Mesothelial cell of epicardium (in vitro differentiated cells): ENCODE measurements at regions not wholly inside any gene's neighbourhood (a gene's known extent, or its start where the extent isn't known, plus 50 kb on each side); places are given as distances from the start of the nearest gene placed in this dataset.
A peak's percentile ranks its signal among the peaks of the same experiment; 100 is the strongest.

ENCODE experiments used
- DNase-seq, 2 experiments: peaks; one replicate each; pipeline ENCODE4 v3.0.0; 2021; ENCODE audit warnings: low spot score in 2 of 2; ENCODE audit not compliant: unreplicated experiment in 2 of 2
- H3K27ac Mint-ChIP-seq: 2 replicates; pipeline ENCODE4 v1.8.0; 2021; ENCODE audit warnings: mixed read lengths
- H3K27me3 Mint-ChIP-seq: 2 replicates; pipeline ENCODE4 v1.8.0; 2021; ENCODE audit warnings: low read depth, mixed read lengths
- H3K36me3 Mint-ChIP-seq: 2 replicates; pipeline ENCODE4 v1.8.0; 2021; ENCODE audit warnings: mixed read lengths
- H3K4me1 Mint-ChIP-seq: 2 replicates; pipeline ENCODE4 v1.8.0; 2021; ENCODE audit warnings: mixed read lengths
- H3K4me3 Mint-ChIP-seq: 2 replicates; pipeline ENCODE4 v1.8.0; 2021; ENCODE audit warnings: mild to moderate bottlenecking, moderate library complexity, mixed read lengths
- H3K9me3 Mint-ChIP-seq: 2 replicates; pipeline ENCODE4 v1.8.0; 2021; ENCODE audit warnings: mixed read lengths
- TF ChIP-seq, protein P1 (sequence below): fragments of 200-600 bp; sonication (generic); IDR thresholded peaks from one replicate; pipeline ENCODE4 v1.5.0; 2021; ENCODE audit warnings: antibody characterized with exemption; ENCODE audit not compliant: unreplicated experiment

DNA sequence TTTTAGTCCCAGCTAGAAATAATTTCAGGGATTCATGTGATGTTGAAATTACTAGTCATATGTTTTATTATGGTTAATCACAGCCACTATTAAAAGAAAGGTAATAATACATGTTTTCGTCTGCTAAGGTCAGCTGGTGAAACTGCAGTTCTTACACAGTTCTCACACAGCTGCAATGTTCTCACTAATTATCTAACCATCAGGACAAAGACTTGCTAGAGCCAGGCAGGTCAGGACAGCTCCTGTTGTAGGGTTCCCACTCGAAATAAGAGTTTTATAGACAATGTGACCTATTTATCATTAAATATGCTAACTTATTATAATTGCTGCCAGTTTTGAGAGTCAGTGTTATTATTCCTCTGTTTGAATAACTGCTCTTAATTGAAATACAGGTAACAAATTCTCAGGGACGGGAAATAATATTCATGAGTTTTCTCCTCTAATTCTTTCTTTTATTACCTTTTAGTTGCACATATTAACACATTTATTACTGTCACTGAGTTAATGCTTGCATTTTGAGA is 97.9 kb downstream of the GJA1 start:
- TF ChIP-seq, protein P1, sequence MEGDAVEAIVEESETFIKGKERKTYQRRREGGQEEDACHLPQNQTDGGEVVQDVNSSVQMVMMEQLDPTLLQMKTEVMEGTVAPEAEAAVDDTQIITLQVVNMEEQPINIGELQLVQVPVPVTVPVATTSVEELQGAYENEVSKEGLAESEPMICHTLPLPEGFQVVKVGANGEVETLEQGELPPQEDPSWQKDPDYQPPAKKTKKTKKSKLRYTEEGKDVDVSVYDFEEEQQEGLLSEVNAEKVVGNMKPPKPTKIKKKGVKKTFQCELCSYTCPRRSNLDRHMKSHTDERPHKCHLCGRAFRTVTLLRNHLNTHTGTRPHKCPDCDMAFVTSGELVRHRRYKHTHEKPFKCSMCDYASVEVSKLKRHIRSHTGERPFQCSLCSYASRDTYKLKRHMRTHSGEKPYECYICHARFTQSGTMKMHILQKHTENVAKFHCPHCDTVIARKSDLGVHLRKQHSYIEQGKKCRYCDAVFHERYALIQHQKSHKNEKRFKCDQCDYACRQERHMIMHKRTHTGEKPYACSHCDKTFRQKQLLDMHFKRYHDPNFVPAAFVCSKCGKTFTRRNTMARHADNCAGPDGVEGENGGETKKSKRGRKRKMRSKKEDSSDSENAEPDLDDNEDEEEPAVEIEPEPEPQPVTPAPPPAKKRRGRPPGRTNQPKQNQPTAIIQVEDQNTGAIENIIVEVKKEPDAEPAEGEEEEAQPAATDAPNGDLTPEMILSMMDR = no peak
- Mint-ChIP-seq H3K4me3 (no peak overlapping the region), H3K27me3 (no peaks in the 10 kb centered on the region), H3K27ac (peak overlapping the region; percentile 39), H3K4me1 (peaks cover 30% of the 10 kb centered on the region), H3K9me3 (no peaks in the 10 kb centered on the region), H3K36me3 (no peaks in the 10 kb centered on the region)
- DNase-seq = no peak

GRCh38 chr6:121535777-121536176 is 100.3 kb downstream of the GJA1 start:
- peaks cover 39% of the 10 kb centered on the region for H3K4me1 Mint-ChIP-seq
- no peak for DNase-seq
- TF ChIP-seq, protein P1 = no peak
- no peak overlapping the region for H3K27ac Mint-ChIP-seq
- H3K9me3 Mint-ChIP-seq = no peaks in the 10 kb centered on the region
- no peaks in the 10 kb centered on the region for H3K36me3 Mint-ChIP-seq
- no peak overlapping the region for H3K4me3 Mint-ChIP-seq
- no peaks in the 10 kb centered on the region for H3K27me3 Mint-ChIP-seq

DNA sequence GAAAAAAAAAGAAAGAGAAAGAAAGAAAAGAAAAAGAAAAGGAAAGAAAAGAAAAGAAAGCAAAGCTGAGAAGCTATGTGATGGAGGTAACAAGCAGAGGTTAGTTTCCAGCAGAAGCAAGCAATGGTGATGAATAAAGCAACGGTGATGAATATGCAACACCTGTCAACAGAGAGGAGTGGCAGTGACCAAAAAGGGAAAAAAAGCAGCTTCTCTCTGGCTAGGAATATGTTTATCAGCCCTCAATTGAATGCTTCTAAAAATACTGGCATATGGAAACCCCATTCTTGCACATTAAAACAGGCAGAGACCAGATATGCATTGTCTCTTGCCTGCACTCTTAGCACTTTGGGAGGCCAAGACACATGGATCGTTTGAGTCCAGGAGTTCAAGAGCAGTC is 100.9 kb downstream of the GJA1 start:
- no peak for DNase-seq
- Mint-ChIP-seq H3K36me3 (no peaks in the 10 kb centered on the region), H3K4me1 (peaks cover 40% of the 10 kb centered on the region), H3K27ac (no peak overlapping the region), H3K4me3 (no peak overlapping the region), H3K27me3 (no peaks in the 10 kb centered on the region), H3K9me3 (no peaks in the 10 kb centered on the region)
- TF ChIP-seq, protein P1 = no peak

DNA sequence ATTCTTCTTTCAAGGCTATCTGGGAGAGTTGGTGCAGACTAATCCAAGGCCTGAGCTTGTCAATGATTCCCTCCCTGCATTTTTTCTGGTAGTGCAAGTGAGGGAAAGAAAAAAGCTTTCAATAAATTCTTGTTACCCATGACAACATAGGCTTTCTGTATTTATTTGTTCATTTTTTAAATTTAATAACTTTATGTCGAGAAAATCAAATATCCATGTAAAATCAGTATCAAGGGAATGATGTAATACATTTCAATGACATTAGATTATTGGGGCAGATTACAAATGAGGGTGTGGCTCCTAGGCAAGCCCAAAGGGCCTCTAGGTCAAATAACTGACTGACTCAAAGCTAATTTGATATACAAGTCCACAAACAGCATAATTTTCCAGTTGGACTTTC is 104.0 kb downstream of the GJA1 start:
- Mint-ChIP-seq H3K9me3 (no peaks in the 10 kb centered on the region), H3K27ac (no peak overlapping the region), H3K4me3 (no peak overlapping the region), H3K4me1 (peaks cover 16% of the 10 kb centered on the region), H3K27me3 (no peaks in the 10 kb centered on the region), H3K36me3 (no peaks in the 10 kb centered on the region)
- TF ChIP-seq, protein P1 = no peak
- no peak for DNase-seq

DNA sequence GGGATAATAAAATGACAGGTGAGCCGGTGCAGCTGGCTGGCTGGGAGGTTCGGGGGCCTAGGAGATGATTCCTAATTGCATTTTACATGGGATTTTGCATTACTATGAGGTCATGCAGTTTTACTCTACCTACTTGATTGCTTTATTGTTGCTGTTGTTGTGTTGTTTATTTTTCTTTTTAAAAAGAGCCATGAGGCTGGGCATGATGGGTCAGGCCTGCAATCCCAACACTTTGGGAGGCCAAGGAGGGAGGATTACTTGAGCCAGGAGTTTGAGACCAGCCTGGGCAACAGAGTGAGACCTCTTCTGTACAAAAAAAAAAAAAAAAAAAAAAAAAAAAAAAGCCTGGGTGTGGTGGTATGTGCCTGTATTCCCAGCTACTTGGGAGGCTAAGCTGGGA is 104.8 kb downstream of the GJA1 start:
- no peaks in the 10 kb centered on the region for H3K27me3 Mint-ChIP-seq
- no peak overlapping the region for H3K4me3 Mint-ChIP-seq
- H3K4me1 Mint-ChIP-seq = peaks cover 16% of the 10 kb centered on the region
- no peaks in the 10 kb centered on the region for H3K9me3 Mint-ChIP-seq
- peak overlapping the region; percentile 19 for H3K27ac Mint-ChIP-seq
- no peaks in the 10 kb centered on the region for H3K36me3 Mint-ChIP-seq
- TF ChIP-seq, protein P1 = no peak
- DNase-seq = no peak

- TF ChIP-seq, protein P1 = no peak
- Mint-ChIP-seq H3K4me1 (peaks cover 27% of the 10 kb centered on the region), H3K4me3 (no peak overlapping the region), H3K27me3 (no peaks in the 10 kb centered on the region), H3K9me3 (no peaks in the 10 kb centered on the region), H3K27ac (no peak overlapping the region), H3K36me3 (no peaks in the 10 kb centered on the region)
- no peak for DNase-seq
These were observed 109.2 kb downstream of the GJA1 start for GRCh38 chr6:121544691-121545090.
